ENCODE measurements at regions not wholly inside any gene's neighbourhood (a gene's known extent, or its start where the extent isn't known, plus 50 kb on each side); places are given as distances from the start of the nearest gene placed in this dataset.

GRCh38 chr20:48153103-48153502 is 367.8 kb upstream of the SULF2 start:
- TF ChIP-seq POLR2A (IDR thresholded peaks at IDR 0.05; ENCODE audit: low read depth, low read length) (no peak), POLR2AphosphoS5 (IDR thresholded peaks at IDR 0.05; ENCODE audit: low read depth, low read length) (no peak), TAF1 (IDR thresholded peaks at IDR 0.05; ENCODE audit: borderline replicate concordance, low read depth, low read length) (no peak)
